Fibroblast of peridontal ligament (primary cell): ENCODE measurements at regions not wholly inside any gene's neighbourhood (a gene's known extent, or its start where the extent isn't known, plus 50 kb on each side); places are given as distances from the start of the nearest gene placed in this dataset.

Experiments used
- DNase-seq: peaks from one replicate; pipeline ENCODE4 v3.0.0-alpha.2; 2010; ENCODE audit errors: extremely low read depth

DNA sequence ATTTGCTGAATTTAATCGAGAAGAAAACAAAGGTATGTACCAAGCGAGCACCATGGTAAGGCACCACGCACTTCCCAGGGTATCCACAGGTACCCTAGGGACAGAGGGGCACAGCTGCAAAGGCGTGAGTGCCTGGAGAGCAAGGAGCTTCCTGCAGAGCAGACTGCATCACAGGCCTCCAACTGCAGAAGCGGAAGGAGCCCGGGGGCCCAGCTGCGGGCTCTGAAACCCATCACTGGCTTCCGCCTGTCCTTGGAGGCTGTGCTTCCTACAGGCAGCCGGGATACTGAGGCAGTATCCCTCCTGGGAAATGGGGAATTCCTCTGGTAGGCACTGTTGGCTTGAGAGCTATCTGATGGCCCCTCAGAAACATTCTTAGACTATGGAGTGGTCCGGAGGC lies 217.4 kb upstream of the GMDS start:
- no peak for DNase-seq

DNA sequence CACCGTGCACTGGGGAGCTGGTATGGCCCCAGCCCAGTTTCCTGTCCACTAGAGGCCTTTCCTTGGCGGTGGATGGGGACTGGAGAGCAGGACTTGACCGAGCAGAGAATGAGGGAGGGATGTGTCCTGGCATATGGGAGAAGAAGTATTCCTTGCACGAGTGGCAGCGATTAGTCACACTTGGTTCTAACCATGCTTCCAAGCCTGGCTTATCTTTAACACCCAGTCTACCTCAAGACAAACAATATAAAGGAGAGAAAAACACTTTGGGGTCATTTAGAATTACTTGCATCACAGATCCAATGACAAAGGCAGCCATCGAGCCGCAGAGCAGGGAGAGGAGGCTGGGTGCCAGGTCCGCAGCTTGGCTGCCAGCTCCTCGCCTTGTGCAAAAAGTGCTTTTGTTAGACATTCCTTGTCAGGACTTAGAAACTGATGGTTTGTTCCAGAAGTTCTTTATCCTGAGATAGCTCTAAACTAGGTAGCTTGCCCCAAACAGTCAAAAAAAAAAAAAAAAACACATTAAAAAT lies 214.9 kb upstream of the GMDS start:
- DNase-seq, result no peak

DNA sequence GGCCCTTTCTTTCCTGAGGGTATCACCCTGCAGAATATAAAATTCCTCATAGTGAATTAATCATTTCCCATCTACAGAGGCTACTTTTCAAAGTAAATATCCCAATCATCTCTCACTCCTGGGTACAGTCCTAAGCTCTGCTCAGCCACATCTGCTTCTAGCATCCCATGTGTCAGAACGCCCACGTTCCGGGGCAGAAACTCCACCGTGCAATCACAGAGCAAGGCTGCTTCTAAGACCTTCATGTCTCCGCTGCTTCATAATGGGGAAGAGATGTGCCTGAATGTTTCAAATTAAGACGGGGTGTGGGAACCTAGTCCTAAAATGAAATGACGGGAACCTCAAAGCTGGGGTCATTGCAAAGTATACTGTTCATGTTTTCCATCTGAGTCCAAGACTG lies 208.8 kb upstream of the GMDS start:
- DNase-seq, result peak; percentile 26

DNA sequence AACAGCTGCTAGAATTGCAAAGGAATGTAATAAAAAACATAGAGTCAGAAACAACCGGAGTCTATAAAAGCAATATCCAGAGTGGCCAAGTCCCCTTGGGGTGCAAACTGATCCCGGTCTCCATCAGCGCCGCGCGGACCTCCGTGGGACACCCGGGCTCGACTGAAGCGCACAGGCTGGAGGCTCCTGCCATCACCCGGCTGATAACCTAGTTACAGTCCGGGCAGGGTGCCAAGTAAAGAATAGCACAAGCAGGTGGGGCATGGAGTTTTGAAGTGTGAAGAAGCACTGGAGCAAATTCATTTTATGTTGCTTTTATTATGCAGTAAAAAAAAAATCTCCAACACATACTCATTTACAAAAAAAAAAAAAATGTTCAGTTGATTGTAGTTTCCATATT lies 205.1 kb upstream of the GMDS start:
- DNase-seq, result no peak

DNA sequence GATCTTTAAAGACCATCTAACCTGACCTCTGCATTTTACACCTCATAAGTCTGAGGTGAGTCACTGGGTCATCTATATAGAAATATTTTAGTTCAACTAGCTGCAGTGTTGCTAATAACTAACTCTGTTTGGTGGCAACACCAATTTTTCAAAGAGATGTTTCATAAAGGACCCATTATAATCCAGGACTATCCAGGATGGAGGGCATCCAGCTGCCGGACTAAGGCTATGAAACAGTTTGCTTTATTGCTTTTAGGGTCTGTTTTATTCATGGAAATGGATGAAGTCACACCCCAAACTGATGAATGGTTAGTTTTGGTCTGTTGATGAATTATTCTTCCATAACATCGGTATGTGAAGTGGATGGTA lies 204.2 kb upstream of the GMDS start:
- DNase-seq, result no peak

DNA sequence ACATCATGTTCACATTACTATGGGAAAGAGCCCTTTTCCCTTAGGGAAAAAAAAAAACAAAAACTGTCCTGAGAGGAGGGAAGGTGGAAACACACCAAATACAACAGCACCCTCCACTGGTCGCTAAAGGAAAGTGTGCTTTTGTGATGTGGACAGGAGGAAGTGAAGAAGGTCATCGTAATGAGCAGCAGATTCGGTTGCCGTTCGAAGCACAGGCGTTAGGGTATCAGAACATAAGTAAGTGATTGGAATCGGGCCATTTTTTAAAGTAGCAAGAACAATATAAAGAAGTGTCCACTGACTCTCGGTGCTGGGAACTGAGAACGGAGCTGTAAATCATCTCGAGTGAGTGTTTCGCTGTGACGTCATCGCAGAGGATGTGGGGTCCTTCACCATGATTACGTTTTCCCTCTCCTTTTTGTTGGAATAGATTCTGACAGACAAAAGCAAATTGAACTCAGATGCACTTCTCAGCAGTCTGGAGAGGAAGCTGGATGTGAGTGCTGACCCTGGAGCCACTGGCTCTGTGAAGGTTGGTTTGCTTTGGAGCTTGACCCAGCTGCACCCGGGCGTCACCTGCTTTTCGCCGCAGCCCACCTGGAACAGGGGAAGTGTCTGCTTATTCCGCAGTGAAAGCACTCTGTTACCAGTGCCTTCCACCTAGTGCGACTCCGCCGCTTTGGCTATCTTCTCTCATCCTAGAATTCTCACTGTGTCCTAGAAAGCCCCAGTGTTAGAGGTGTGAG lies 203.6 kb upstream of the GMDS start:
- peak; percentile 92 for DNase-seq

DNA sequence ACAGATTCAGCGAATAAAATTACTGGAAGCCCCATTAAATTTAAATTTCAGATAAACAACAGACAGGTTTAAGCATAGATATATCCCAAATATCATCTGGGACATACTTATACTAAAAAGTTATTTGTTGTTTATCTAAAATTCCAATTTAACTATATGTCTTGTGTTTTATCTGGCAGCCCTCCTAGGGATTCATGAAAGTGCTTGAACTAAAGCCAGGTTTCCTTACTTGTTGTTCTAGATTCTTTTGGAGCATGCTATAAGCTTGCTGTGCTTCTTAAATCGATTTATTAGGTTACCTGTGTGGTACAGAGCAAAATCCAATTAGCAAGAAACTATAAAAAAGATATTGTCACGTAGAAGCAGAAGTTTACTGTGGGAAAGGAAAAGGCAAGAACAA lies 202.5 kb upstream of the GMDS start:
- DNase-seq, result peak; percentile 29

DNA sequence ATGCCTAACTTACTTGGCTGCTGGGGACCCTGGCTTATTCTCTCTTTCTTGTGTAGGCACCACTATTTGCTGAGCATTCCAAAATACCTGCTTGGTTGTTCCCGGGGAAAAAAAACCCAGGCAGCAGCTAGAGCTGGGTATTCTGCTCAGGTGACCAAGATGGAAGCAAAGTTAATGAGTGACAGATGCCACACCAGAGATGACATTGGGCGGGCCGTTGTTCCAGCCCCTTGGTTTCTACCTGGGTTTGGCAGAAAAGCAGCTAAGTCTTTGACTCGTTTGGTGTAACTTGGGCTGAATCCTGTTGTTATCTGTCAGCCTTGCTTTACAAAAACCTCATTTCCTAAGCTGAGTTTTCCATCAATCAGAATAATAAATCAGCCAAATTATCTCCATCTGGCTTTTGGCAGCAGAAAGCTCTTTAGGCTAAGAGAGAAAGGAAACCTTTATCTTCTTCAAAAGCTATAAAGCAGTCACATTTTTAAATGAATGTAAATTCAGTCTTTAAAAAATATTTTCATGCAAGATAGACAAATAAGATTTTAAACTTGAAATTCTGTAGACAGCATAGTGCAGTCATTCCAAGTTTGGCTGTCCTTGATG lies 202.0 kb upstream of the GMDS start:
- DNase-seq, result no peak

DNA sequence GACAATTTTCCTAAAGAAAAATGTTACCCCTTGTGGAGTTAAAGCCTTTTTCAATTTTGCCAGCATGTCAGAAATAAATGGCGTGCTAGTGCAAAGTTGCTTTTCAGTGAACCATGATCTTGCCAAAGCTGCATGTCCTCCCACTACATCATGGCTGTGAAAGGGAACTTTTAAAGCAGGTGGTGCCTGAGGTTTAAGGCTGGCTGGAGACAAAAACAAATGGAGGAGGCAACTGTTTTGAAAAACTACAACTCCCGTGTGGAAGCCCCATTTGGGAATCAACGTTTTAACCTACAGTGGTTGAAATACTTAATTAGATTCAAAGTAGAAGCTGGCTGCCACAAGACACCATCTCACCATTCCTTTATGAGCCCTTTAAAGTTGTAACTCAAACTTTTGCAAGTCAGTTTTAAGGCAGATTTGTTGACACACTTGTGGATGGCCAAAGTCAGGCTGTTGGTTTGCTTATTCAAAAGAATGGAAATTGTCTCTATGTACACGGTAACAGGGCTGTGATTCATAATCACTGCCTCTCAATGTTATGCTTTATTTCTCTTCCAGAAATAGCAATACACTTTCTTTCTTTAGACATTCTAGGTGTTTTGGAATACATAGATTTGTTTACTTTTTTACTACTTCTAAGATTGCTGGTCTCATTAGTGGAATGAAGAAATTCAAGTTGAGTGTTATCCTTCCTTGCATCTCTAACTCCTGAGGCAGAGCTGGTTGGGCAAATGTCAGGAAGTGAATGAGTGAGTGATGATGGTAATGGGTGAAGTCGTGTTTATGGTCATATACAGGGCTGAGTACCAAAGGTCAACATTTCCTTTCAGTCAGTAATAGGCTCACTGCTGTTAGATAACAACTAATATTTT lies 196.4 kb upstream of the GMDS start:
- no peak for DNase-seq

DNA sequence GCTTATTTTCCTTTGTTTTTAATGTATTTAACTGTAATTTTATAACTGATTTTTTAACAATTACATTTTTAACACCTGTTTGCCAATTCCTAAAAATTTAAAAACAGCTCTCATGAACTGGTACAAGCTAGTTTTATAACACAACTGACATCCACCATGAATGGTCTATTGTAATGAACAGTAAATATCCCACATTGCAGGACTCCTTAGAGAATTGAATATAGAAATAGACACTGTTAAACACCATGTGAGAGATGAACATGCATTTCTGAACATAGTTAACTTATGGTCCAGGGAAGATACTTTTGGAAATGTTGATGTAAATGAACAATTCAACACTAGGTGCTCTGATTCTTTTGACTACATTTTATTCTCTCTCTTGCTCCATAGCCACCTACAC lies 195.1 kb upstream of the GMDS start:
- DNase-seq, result no peak

DNA sequence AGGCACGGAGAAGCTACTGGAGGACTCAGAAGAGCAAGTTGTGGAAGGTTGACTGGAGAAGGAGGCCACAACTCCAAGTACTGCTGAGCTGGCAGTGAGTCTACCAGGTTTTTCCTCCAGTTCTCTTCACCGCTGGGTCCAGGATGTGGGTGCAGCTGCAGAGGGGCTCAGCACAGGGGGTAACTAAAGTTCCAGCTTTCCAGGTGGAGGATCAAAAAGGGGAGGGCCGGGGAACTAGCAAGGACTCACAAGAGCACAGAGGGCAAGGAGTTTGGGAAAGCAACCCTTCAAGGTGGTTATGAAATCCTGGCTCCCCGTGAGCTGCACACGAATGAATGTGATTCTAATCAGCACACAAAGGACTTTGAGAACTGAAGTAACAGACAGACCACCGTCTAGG lies 194.2 kb upstream of the GMDS start:
- no peak for DNase-seq

DNA sequence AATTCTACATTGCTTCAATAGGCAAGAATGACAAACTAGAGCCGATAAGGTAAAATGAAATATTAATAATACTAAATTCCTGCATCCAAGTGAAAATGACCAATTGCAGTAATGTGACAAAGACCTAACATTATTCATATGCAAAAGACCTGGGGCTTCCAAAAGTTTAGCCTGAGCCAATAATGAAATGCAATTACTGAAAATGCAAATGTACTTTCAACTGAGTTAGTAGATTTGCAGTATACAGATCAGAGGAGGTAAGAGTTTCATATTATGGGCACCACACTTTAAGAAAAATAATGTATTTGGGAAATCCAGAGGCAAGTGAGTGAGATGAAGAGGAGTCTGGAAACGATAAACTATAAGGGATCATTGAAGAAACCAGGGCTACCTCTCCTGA lies 193.7 kb upstream of the GMDS start:
- DNase-seq, result no peak

DNA sequence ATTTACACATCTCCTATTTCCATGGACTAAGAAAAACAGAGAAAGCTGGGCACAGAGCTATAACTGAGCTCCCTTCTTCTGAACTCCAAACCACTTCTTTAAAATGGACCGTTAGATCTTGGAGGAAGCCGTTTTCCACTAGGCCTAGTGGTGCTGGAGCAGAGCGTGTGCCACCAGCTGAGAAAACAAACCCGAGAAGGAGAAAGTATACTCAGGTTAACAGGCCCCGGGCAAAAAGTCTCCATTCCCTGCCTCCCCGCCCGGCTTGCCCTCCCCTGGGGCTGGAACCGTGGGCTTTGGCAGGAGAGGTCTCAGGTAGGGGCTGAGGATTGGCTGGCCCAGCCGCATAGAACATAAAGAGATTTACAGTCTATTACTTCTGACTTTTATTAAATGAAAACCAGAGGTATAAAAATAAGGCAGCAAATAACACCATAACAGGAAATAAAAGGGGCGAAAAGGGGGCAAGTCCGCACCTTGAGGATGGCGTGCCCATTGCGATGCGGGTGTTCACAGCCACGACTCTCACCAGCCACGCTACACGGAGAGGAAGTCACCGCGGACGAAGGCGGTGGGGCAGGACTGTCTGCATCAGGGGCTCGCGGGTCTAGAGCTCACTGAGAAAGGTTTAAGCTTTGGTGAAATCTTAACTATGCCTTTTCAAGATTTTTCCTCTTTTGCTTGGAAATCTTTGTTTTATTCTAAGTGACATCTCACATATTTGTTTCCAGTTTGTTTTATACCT lies 191.2 kb upstream of the GMDS start:
- no peak for DNase-seq

DNA sequence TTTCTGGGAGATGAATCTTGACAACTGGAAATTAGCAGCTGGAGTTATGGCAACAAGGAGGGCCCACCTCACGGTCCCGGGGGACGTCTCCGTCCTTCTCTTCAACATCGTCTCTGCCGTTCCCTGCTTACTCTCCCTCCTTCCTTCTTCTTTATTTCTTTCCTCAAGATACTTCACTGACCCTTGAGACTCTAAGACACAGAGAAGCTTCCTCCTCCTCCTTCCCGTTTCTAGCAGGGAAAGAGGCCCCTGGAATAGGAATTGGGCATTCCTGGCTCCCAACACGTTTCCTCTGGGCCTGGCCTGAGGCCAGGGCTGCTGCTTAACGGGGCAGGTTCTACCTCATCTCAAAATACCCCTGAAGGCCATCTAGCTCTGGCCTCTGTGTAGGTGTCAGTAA lies 189.9 kb upstream of the GMDS start:
- DNase-seq, result no peak

DNA sequence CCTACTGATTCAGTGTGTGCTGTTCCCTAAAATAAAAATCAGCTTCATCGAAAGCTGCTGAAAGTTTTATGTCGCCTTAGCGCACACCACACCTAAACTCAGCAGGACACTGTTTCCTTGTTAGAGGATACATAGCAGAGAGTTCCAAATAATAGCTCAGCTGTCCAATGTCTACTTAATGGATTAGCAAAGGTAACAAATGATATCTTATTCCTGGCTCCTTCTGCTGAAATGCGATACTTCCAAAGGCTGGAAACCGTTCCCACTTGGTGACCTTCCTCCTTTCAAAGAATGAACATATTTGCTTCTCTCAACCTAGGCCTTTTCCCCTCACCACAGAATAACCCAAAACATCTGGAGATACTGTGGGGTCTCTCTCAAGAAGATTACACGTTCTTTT lies 189.5 kb upstream of the GMDS start:
- DNase-seq, result no peak

DNA sequence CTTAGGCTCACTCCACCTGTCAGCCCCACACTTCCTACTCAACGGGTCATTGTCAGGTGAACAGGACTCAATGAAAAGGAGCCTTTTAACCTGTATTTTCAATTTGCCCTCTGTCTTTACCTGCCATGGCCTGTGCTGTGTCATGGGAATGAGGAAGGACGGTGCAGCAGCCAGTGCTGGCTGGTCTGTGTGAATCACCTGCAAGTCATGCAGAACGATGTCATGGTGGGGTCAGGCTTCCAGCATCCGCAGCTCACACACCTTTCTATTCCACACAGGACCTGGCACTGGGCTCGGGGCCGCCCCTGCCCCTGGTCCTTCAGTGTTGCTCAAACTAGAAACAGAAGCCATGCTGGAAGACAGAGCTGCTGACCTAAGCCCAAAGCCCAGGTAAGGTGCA lies 188.7 kb upstream of the GMDS start:
- no peak for DNase-seq

DNA sequence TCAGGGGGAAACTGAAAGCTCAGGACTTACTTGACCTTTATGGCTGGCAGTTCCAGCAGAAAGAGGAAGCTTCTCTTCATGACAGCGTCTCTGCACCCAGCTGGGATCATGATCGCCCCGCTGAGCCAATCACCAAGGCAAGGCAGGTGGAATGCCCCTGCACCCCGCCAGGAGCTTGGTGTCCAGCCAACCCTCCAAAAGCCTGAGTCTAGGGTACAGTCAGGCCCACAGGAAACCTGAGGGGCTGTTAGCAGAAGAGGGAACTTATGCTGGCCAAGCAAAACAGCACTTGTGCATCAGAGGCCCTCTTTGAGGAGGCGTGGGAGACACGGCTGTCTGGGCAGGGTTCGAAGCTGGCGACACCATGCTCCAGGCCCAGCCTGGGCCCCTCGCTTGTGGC lies 188.3 kb upstream of the GMDS start:
- DNase-seq, result no peak

DNA sequence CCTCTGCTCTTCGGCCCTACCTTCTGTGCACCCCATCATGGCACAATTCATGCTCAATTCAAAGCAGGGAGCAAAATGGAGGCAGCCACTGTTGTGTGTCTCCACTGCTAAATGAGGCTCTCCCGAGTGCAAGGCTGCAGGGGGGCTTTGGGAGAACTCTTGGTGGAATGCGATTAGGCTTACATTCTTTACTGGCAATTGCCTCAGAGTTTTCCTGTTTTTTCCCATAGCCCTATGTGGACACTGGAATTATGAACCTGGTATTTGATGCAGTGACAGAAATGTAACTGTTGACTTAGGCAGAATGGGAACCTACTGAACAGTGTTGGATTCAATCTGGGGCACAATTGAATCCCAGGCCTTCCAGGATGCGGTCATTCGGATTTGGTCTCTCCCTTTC lies 187.9 kb upstream of the GMDS start:
- DNase-seq, result no peak

DNA sequence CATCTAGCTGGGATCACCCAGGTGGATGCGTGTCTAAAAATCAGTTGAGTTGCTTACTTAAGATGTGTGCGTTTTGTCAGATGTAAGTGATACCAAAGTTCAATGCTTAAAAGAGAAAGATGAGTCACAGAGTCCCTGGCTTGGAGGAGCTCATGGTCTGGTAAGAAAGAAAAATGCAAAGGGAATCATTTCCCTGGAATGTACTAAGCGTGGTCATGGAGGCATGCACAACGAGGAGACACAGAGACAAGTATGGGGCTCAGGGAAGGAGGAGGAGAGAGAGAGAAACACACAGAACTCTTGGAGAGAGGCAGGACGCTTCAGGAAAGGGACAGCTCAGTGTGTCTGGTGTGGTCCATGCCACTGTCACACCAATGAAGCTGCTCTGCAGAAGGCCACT lies 186.9 kb upstream of the GMDS start:
- peak; percentile 97 for DNase-seq

DNA sequence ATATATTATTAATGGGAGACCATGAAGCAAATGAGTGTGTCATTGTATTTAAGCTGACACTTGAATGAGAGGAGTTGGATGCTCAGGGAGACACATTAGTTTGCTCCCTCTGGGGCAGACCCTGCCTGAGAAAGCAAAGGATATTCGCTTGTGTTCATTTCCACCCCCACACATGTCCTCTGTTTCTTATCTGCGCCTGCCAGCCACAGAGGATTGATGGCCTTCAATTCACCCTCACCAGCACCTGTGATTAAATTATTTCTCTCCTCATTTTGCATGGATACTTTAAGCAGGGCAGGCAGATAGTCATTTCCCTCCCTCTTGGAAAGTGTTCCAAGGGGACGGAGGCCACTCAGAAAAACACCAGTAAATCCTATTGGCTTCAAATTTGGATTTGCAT lies 185.2 kb upstream of the GMDS start:
- no peak for DNase-seq

DNA sequence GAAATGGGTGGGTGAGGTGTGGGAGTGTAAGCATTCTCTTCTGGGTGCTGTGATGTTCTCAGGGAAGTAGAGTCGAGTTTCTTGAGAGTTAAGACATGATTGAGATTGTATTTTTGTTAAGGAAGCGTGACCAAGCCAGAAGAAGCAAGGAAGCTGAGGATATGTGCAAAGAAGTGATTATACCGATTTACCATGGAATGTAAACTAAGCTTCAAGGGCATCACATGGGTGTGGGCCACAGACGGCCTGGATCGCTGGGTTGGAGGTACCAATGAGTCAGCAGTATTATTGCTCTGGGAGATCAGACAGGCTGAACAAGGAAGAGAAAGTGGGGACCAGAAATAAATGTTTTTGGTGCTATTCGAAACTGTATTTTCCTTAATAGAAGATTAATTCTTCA lies 184.1 kb upstream of the GMDS start:
- DNase-seq, result peak; percentile 81

DNA sequence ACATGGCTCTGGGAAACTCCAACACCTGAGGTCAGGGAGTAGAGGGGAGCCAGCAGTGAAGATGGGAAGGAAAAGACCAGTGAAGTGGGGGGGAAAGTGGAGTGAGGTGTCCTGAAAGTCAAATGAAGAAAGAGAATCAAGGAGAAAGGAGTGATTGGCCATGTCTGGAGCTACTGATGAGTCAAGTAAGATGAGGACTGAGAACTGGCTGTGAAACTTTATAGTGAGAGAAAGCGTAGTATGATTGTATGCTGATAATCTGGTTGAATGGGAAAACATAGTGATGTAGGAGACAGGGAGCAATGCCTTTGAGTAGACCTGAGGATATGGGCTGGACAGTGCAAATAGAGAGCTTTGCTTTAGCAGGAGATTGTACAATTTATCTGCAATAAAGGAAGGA lies 183.6 kb upstream of the GMDS start:
- no peak for DNase-seq
